GM19397 (cell line): ENCODE measurements at regions not wholly inside any gene's neighbourhood (a gene's known extent, or its start where the extent isn't known, plus 50 kb on each side); places are given as distances from the start of the nearest gene placed in this dataset.
"Not testable (repeated sequence)": the region's sequence is repeated elsewhere in the genome, so short reads cannot be mapped to it uniquely, and the experiment has no call there.

Experiments used
- ATAC-seq: cut with Tn5 transposase; IDR thresholded peaks from one replicate; pipeline ENCODE4 v1.9.1; 2021; ENCODE audit warnings: mild to moderate bottlenecking, moderate library complexity; ENCODE audit not compliant: unreplicated experiment

- no peak for ATAC-seq
These were observed 105.1 kb downstream of the OXSM start for GRCh38 chr3:25895031-25895430.

GRCh38 chr3:25895443-25895842 lies 105.6 kb downstream of the OXSM start:
- ATAC-seq, result no peak

GRCh38 chr3:25897019-25897418 lies 107.1 kb downstream of the OXSM start:
- no peak for ATAC-seq

- ATAC-seq, result no peak
These were observed 109.6 kb downstream of the OXSM start for GRCh38 chr3:25899352-25900101.

GRCh38 chr3:25900161-25900560 lies 110.3 kb downstream of the OXSM start:
- no peak for ATAC-seq

- no peak for ATAC-seq
These were observed 111.9 kb downstream of the OXSM start for GRCh38 chr3:25901796-25902195.

GRCh38 chr3:25902586-25902985 lies 112.7 kb downstream of the OXSM start:
- no peak for ATAC-seq

GRCh38 chr3:25903371-25904129 lies 113.7 kb downstream of the OXSM start:
- no peak for ATAC-seq

GRCh38 chr3:25904206-25904605 lies 114.3 kb downstream of the OXSM start:
- no peak for ATAC-seq

- ATAC-seq, result no peak
These were observed 116.4 kb downstream of the OXSM start for GRCh38 chr3:25906132-25906906.

- no peak for ATAC-seq
These were observed 117.2 kb downstream of the OXSM start for GRCh38 chr3:25907081-25907480.

- no peak for ATAC-seq
These were observed 120.2 kb downstream of the OXSM start for GRCh38 chr3:25910105-25910504.

- ATAC-seq, result no peak
These were observed 121.1 kb downstream of the OXSM start for GRCh38 chr3:25910997-25911396.

GRCh38 chr3:25911525-25912295 lies 121.8 kb downstream of the OXSM start:
- no peak for ATAC-seq

GRCh38 chr3:25913179-25913578 lies 123.3 kb downstream of the OXSM start:
- ATAC-seq, result no peak

- ATAC-seq, result no peak
These were observed 125.8 kb downstream of the OXSM start for GRCh38 chr3:25915673-25916072.

GRCh38 chr3:25916321-25916720 lies 126.4 kb downstream of the OXSM start:
- no peak for ATAC-seq

GRCh38 chr3:25931967-25932366 lies 142.1 kb downstream of the OXSM start:
- not testable (repeated sequence) for ATAC-seq

- no peak for ATAC-seq
These were observed 148.9 kb downstream of the OXSM start for GRCh38 chr3:25938566-25939325.

- ATAC-seq, result no peak
These were observed 151.0 kb downstream of the OXSM start for GRCh38 chr3:25940935-25941334.
